Germinal center (tissue), 1 donor: ENCODE measurements at regions not wholly inside any gene's neighbourhood (a gene's known extent, or its start where the extent isn't known, plus 50 kb on each side); places are given as distances from the start of the nearest gene placed in this dataset.

ENCODE experiments used
- DNase-seq: peaks from one replicate; pipeline ENCODE4 v3.0.0; 2012; ENCODE audit warnings: mixed read lengths, low spot score

GRCh38 chr6:126091466-126091865, 105.1 kb downstream of the TRMT11 start:
- DNase-seq, result no peak

GRCh38 chr6:126093108-126093507, 106.8 kb downstream of the TRMT11 start:
- DNase-seq, result no peak

GRCh38 chr6:126094411-126094810, 108.1 kb downstream of the TRMT11 start:
- no peak for DNase-seq

GRCh38 chr6:126100386-126100785, 114.0 kb downstream of the TRMT11 start:
- no peak for DNase-seq

DNA sequence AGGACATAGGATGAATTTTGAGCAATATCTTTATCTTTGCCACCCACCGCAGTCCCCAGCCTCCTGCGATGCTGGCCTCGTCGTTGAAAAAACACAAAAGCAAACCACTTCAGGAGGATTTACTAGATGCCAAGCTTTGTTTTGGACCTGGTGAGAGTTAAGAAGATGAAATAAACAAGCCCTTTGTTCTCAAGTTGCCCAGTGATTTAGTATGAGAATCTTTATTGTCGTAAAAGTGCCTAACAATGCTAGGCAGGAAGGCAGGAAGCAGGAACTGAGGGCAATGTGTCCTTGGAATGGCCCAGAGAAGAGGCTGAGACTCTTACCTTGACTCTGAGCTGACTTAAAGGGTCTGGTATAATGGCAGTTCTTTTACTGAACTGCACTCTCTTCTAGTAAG, 116.0 kb downstream of the TRMT11 start:
- DNase-seq, result no peak

GRCh38 chr6:126103993-126104392, 117.7 kb downstream of the TRMT11 start:
- no peak for DNase-seq

- no peak for DNase-seq
Measured at GRCh38 chr6:126107475-126108166, 121.3 kb downstream of the TRMT11 start.

GRCh38 chr6:126110512-126111270, 124.4 kb downstream of the TRMT11 start:
- DNase-seq, result no peak

DNA sequence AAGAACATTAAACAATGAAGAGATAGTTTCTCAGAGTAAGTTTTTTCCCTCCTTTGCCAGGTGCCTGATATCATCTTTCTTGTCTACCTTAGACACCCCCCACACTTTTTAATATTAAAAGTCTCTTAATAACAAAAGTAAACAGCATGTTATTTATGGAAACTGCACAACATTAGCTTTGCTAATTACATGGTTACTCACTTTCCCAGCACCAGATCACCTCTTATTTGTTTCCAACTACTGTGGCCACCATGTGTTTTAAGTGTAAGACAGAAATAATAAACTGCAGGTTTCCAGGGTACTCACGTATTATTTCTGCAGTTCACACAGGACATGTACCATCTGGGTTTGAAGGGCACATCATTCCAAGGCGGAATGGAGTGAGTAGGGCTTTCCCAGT, 125.0 kb downstream of the TRMT11 start:
- no peak for DNase-seq

GRCh38 chr6:126112171-126112632, 125.9 kb downstream of the TRMT11 start:
- DNase-seq, result no peak

- DNase-seq, result no peak
Measured at GRCh38 chr6:126113261-126113660, 126.9 kb downstream of the TRMT11 start.

- no peak for DNase-seq
Measured at GRCh38 chr6:126117251-126117650, 130.9 kb downstream of the TRMT11 start.

GRCh38 chr6:126118058-126118755, 131.9 kb downstream of the TRMT11 start:
- DNase-seq, result no peak

DNA sequence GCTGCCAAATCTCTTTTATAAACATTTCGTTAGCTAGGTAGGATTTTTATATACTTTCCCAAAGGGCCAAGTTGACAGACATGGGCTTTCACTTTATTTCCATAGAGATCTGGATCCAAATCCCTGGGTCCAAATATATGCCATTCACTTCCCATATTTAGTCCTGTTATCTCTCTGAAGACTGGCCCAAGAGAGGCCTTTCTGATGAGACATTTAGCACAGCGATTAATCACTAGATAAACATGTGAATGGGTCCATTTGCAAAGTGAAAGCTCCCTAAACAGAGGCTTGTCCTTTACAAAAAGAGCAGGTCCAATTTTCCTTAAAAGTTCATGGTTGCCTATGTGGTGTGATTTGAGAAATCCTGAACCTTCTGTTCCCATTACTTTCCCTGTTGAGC, 132.6 kb downstream of the TRMT11 start:
- DNase-seq, result no peak

DNA sequence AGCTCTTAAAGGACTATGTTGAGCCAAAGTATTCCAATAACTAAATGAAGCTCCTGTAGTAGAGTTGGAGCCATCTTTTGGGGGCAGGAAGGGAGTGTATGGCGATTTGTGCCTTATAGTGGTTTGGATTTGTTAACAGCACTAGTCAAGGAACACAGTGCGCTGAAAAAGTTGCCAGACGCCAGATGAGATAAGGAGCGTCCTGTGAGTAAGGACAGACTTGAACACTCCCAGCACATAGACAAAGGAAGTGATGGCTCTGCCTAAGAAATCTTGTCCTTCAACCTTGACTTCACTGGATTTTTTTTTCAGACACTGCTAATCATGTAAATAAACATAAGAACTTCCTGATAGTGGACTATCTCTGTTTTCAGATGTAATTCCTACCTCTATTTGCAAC, 136.9 kb downstream of the TRMT11 start:
- DNase-seq, result no peak

- no peak for DNase-seq
Measured at GRCh38 chr6:126127659-126128058, 141.3 kb downstream of the TRMT11 start.

- DNase-seq, result no peak
Measured at GRCh38 chr6:126131246-126131645, 144.9 kb downstream of the TRMT11 start.

GRCh38 chr6:126133984-126134383, 147.6 kb downstream of the TRMT11 start:
- DNase-seq, result no peak

GRCh38 chr6:126134491-126134890, 148.2 kb downstream of the TRMT11 start:
- no peak for DNase-seq

- no peak for DNase-seq
Measured at GRCh38 chr6:126140015-126140414, 153.7 kb downstream of the TRMT11 start.

DNA sequence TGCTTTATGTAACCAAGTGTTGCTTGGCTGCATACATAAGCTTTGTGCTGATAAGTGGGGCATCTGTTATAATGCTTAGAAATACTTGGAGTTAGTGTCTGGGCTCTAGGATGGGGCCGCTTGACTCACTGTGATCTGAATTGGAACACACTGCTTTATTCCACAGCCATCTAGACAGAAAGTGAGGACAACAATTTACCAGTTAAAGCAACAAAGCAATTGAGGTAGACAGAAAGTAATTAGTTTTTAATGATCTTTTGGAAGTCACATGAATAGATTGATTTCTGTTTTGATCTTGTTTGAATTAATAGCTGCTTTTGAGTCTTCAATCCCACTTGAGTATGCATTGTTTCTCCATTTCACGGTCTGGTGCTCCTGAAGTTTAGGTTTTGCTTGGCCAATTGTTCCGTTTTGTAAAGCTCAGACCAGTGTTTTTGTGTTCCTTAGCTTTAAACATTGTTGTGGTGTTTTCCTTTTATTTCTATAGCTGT, 157.5 kb downstream of the TRMT11 start:
- no peak for DNase-seq

DNA sequence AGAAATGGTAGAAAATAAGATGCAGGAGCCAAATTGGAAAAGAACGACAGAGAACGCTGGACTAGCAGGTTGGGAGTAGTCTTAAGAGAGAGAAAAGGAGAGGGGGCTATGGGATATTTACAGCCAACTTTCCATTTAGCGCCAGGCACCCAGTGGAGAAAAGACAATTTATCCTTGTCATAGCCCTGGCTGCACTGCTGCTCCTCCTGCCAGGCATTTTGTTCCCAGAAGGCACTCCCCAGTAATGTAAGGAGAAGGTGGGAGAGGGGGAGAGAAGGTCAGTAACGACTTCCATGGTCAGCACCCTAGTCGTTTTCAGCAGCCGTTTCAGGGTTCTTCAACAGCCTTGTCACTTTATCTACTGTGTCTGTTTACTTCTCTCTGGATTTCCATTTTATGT, 159.0 kb downstream of the TRMT11 start:
- no peak for DNase-seq

DNA sequence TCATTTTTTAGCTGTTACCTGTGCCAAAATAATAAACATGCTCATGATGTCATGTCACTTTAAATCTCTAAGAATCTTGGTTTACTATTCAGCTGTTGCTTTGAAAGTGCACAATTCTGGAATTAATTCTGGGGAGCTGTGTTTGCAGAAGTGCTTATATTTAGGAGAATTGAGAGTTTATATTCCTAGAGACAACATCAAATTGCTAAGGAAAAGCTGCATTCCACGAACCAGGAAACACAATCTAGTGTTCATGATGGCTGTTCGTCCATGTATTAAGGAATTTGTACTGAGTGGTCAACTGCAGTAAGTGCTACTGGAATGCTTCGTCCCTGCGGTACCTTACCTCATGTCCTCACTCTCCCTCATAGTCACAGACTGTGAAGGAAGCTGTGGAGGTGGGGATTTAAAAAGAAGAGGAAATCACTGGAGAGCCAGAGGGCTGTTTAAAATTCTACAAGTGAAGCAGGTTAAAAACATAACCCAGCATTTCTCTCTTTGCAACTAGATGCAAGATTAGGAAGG, 161.0 kb downstream of the TRMT11 start:
- DNase-seq, result no peak
